Right kidney (tissue), 1 donor: ENCODE measurements at regions not wholly inside any gene's neighbourhood (a gene's known extent, or its start where the extent isn't known, plus 50 kb on each side); places are given as distances from the start of the nearest gene placed in this dataset.
"Not testable (repeated sequence)": the region's sequence is repeated elsewhere in the genome, so short reads cannot be mapped to it uniquely, and the experiment has no call there.

ENCODE experiments used
- DNase-seq: peaks from one replicate; pipeline ENCODE4 v3.0.0-alpha.2; 2016

GRCh38 chr4:100023800-100024199 lies 73.7 kb upstream of the H2AZ1 start:
- DNase-seq = no peak

- no peak for DNase-seq
Measured at GRCh38 chr4:100022792-100023222, 72.7 kb upstream of the H2AZ1 start.

GRCh38 chr4:100019821-100020220 lies 69.7 kb upstream of the H2AZ1 start:
- no peak for DNase-seq

- no peak for DNase-seq
Measured at GRCh38 chr4:100017637-100018310, 67.7 kb upstream of the H2AZ1 start.

- DNase-seq = no peak
Measured at GRCh38 chr4:100016191-100016590, 66.1 kb upstream of the H2AZ1 start.

- no peak for DNase-seq
Measured at GRCh38 chr4:100014616-100015015, 64.5 kb upstream of the H2AZ1 start.

- no peak for DNase-seq
Measured at GRCh38 chr4:100009490-100009889, 59.4 kb upstream of the H2AZ1 start.

GRCh38 chr4:100008048-100008447 lies 58.0 kb upstream of the H2AZ1 start:
- DNase-seq = no peak

- DNase-seq = not testable (repeated sequence)
Measured at GRCh38 chr4:100006161-100006560, 56.1 kb upstream of the H2AZ1 start.
